HepG2 (cell line): ENCODE measurements at regions not wholly inside any gene's neighbourhood (a gene's known extent, or its start where the extent isn't known, plus 50 kb on each side); places are given as distances from the start of the nearest gene placed in this dataset.
A peak's percentile ranks its signal among the peaks of the same experiment; 100 is the strongest.

Experiments used
- BCL6 ChIP-seq: IDR thresholded peaks from 2 replicates; pipeline ENCODE4 v1.6.1; 2016; ENCODE audit warnings: missing genetic modification reagents, missing compliant biosample characterization
- FOSL2 ChIP-seq: sonication (generic); formaldehyde crosslinking; IDR thresholded peaks from 2 replicates; pipeline ENCODE4 v1.4.0; 2020; ENCODE audit warnings: missing genetic modification reagents
- GTF3A ChIP-seq: sonication (generic); formaldehyde crosslinking; conservative IDR thresholded peaks from 2 replicates; pipeline ENCODE4 v1.4.0; 2020; ENCODE audit warnings: mild to moderate bottlenecking, missing genetic modification reagents
- NKX3-1 ChIP-seq: sonication (generic); formaldehyde crosslinking; IDR thresholded peaks from 2 replicates; pipeline ENCODE4 v1.5.0; 2020; ENCODE audit warnings: missing genetic modification reagents
- ONECUT2 ChIP-seq: sonication (generic); formaldehyde crosslinking; IDR thresholded peaks from 2 replicates; pipeline ENCODE4 v1.4.0; 2020; ENCODE audit warnings: missing genetic modification reagents
- POLR2A ChIP-seq, 2 experiments: IDR thresholded peaks; 2 replicates each; pipeline ENCODE4 v1.6.1; 2011; ENCODE audit warnings: low read depth in 2 of 2, low read length in 2 of 2, mild to moderate bottlenecking in 1 of 2, moderate library complexity in 1 of 2; ENCODE audit not compliant: insufficient read depth in 1 of 2
- POLR2G ChIP-seq: fragments of 200-400 bp; formaldehyde crosslinking; IDR thresholded peaks from 2 replicates; pipeline ENCODE4 v1.6.1; 2018; ENCODE audit warnings: mild to moderate bottlenecking, low read depth, low read length, moderate library complexity
- RBFOX2 ChIP-seq: fragments of 200-400 bp; formaldehyde crosslinking; IDR thresholded peaks from 2 replicates; pipeline ENCODE4 v1.6.1; 2017; ENCODE audit warnings: low read depth, mild to moderate bottlenecking, low read length
- TCF7 ChIP-seq: sonication (generic); IDR thresholded peaks from 2 replicates; pipeline ENCODE4 v1.6.1; 2016; ENCODE audit warnings: antibody characterized with exemption, low read depth
- ZMAT3 ChIP-seq: sonication (generic); formaldehyde crosslinking; conservative IDR thresholded peaks from 2 replicates; pipeline ENCODE4 v1.7.0; 2021; ENCODE audit warnings: missing genetic modification reagents
- ZNF260 ChIP-seq: sonication (generic); formaldehyde crosslinking; IDR thresholded peaks from 2 replicates; pipeline ENCODE4 v1.4.0; 2020; ENCODE audit warnings: missing genetic modification reagents, low read depth, mild to moderate bottlenecking, borderline replicate concordance
- ZNF350 ChIP-seq: sonication (generic); formaldehyde crosslinking; IDR thresholded peaks from 2 replicates; pipeline ENCODE4 v1.4.0; 2020; ENCODE audit warnings: mild to moderate bottlenecking, low read depth, missing genetic modification reagents, borderline replicate concordance
- ZNF367 ChIP-seq: sonication (generic); formaldehyde crosslinking; IDR thresholded peaks from 2 replicates; pipeline ENCODE4 v1.4.0; 2020; ENCODE audit warnings: missing genetic modification reagents, borderline replicate concordance
- ZNF383 ChIP-seq: sonication (generic); formaldehyde crosslinking; IDR thresholded peaks from 2 replicates; pipeline ENCODE4 v1.4.0; 2020; ENCODE audit warnings: missing genetic modification reagents, mild to moderate bottlenecking, borderline replicate concordance
- ZNF563 ChIP-seq: sonication (generic); formaldehyde crosslinking; IDR thresholded peaks from 2 replicates; pipeline ENCODE4 v1.8.0; 2022; ENCODE audit warnings: mild to moderate bottlenecking, moderate library complexity, missing genetic modification reagents
- ZNF737 ChIP-seq: sonication (generic); formaldehyde crosslinking; IDR thresholded peaks from 2 replicates; pipeline ENCODE4 v1.5.0; 2020; ENCODE audit warnings: missing genetic modification reagents, mild to moderate bottlenecking, borderline replicate concordance
- ZNF766 ChIP-seq: sonication (generic); formaldehyde crosslinking; IDR thresholded peaks from 2 replicates; pipeline ENCODE4 v1.5.0; 2020; ENCODE audit warnings: missing genetic modification reagents, borderline replicate concordance
- ZNF839 ChIP-seq: sonication (generic); formaldehyde crosslinking; IDR thresholded peaks from 2 replicates; pipeline ENCODE4 v1.4.0; 2020; ENCODE audit warnings: missing genetic modification reagents, mild to moderate bottlenecking, borderline replicate concordance
- TF ChIP-seq, protein P1 (sequence below): sonication (generic); formaldehyde crosslinking; IDR thresholded peaks from 2 replicates; pipeline ENCODE4 v1.8.1; 2023; ENCODE audit warnings: mild to moderate bottlenecking, missing genetic modification reagents
- TF ChIP-seq, protein P2 (sequence below), 2 experiments: sonication (generic) in 1 of 2; formaldehyde crosslinking in 1 of 2; IDR thresholded peaks; 2 replicates each; pipeline versions ENCODE4 v1.4.0 to v1.6.1; 2018 to 2020; ENCODE audit warnings: missing genetic modification reagents in 2 of 2, borderline replicate concordance in 1 of 2, low read depth in 1 of 2, mild to moderate bottlenecking in 1 of 2, missing biosample characterization in 1 of 2
- TF ChIP-seq, protein P3 (sequence below): sonication (generic); formaldehyde crosslinking; IDR thresholded peaks from 2 replicates; pipeline ENCODE4 v1.4.0; 2020; ENCODE audit warnings: missing genetic modification reagents, borderline replicate concordance
- TF ChIP-seq, protein P4 (sequence below): sonication (generic); formaldehyde crosslinking; conservative IDR thresholded peaks from 2 replicates; pipeline ENCODE4 v1.8.0; 2022; ENCODE audit warnings: low read depth, missing genetic modification reagents

DNA sequence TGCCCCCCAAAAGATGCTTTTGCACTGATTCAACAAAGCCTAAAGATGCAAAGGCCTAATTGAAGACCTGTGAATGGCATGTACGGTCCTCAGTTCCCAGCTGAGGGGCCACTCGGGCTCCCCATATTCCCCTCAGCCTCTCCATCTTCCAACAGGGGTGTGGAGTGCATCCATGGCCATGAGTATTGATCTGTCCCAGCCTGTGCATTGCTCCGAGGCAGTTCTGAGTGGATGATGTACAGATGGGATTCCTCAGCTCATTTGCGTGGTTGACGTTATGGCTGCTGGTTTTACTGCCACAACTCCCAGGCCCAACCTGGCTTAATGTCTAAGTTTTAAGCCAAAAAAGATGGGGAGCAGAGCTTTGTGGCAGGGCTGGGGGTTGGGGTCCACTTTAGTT lies 162.7 kb upstream of the ZNF267 start (continued):
- 0 out of 2 replicates have a peak, but pooled peaks have one; percentile 12 for TF ChIP-seq ZNF350
- no peak for TF ChIP-seq ZMAT3 (CRISPR knock-in tag)
- no peak for TF ChIP-seq ZNF839
- TF ChIP-seq ZNF737 (CRISPR knock-in tag) = 0 out of 2 replicates have a peak, but pooled peaks have one; percentile 13
- TF ChIP-seq, protein P1, sequence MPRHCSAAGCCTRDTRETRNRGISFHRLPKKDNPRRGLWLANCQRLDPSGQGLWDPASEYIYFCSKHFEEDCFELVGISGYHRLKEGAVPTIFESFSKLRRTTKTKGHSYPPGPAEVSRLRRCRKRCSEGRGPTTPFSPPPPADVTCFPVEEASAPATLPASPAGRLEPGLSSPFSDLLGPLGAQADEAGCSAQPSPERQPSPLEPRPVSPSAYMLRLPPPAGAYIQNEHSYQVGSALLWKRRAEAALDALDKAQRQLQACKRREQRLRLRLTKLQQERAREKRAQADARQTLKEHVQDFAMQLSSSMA = 0 out of 2 replicates have a peak, but pooled peaks have one; percentile 2
- TF ChIP-seq TCF7 = no peak
- peak in 1 of 2 experiments; percentile 18; a peak in 2 of 4 replicates for TF ChIP-seq POLR2A (IDR thresholded peaks at IDR 0.05; ENCODE audit: insufficient read depth in 1 of 2, low read depth in 2 of 2, low read length in 2 of 2)
- TF ChIP-seq ZNF383 = no peak
- TF ChIP-seq BCL6 = no peak
- TF ChIP-seq GTF3A (CRISPR knock-in tag) = no peak
- TF ChIP-seq RBFOX2 = peak; percentile 42; the same call in 1 of the 2 replicates
- TF ChIP-seq ZNF260 (CRISPR knock-in tag) = no peak
- TF ChIP-seq ONECUT2 (CRISPR knock-in tag) = peak; percentile 62; the same call in 1 of the 2 replicates
- no peak for TF ChIP-seq FOSL2 (CRISPR knock-in tag)
- TF ChIP-seq ZNF766 = peak; percentile 59; the same call in 1 of the 2 replicates
- TF ChIP-seq, protein P2, sequence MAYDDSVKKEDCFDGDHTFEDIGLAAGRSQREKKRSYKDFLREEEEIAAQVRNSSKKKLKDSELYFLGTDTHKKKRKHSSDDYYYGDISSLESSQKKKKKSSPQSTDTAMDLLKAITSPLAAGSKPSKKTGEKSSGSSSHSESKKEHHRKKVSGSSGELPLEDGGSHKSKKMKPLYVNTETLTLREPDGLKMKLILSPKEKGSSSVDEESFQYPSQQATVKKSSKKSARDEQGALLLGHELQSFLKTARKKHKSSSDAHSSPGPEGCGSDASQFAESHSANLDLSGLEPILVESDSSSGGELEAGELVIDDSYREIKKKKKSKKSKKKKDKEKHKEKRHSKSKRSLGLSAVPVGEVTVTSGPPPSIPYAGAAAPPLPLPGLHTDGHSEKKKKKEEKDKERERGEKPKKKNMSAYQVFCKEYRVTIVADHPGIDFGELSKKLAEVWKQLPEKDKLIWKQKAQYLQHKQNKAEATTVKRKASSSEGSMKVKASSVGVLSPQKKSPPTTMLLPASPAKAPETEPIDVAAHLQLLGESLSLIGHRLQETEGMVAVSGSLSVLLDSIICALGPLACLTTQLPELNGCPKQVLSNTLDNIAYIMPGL (CRISPR knock-in tag; IDR thresholded peaks at IDR 0.05; ENCODE audit: borderline replicate concordance in 1 of 2, low read depth in 1 of 2) = no peak
- peak; percentile 51 for TF ChIP-seq POLR2G
- no peak for TF ChIP-seq NKX3-1
- TF ChIP-seq, protein P3, sequence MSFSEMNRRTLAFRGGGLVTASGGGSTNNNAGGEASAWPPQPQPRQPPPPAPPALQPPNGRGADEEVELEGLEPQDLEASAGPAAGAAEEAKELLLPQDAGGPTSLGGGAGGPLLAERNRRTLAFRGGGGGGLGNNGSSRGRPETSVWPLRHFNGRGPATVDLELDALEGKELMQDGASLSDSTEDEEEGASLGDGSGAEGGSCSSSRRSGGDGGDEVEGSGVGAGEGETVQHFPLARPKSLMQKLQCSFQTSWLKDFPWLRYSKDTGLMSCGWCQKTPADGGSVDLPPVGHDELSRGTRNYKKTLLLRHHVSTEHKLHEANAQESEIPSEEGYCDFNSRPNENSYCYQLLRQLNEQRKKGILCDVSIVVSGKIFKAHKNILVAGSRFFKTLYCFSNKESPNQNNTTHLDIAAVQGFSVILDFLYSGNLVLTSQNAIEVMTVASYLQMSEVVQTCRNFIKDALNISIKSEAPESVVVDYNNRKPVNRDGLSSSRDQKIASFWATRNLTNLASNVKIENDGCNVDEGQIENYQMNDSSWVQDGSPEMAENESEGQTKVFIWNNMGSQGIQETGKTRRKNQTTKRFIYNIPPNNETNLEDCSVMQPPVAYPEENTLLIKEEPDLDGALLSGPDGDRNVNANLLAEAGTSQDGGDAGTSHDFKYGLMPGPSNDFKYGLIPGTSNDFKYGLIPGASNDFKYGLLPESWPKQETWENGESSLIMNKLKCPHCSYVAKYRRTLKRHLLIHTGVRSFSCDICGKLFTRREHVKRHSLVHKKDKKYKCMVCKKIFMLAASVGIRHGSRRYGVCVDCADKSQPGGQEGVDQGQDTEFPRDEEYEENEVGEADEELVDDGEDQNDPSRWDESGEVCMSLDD (CRISPR knock-in tag) = peak; percentile 61; the same call in 1 of the 2 replicates
- TF ChIP-seq ZNF563 (CRISPR knock-in tag) = 0 out of 2 replicates have a peak, but pooled peaks have one; percentile 30
- TF ChIP-seq ZNF367 = no peak
- TF ChIP-seq, protein P4, sequence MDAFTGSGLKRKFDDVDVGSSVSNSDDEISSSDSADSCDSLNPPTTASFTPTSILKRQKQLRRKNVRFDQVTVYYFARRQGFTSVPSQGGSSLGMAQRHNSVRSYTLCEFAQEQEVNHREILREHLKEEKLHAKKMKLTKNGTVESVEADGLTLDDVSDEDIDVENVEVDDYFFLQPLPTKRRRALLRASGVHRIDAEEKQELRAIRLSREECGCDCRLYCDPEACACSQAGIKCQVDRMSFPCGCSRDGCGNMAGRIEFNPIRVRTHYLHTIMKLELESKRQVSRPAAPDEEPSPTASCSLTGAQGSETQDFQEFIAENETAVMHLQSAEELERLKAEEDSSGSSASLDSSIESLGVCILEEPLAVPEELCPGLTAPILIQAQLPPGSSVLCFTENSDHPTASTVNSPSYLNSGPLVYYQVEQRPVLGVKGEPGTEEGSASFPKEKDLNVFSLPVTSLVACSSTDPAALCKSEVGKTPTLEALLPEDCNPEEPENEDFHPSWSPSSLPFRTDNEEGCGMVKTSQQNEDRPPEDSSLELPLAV = 0 out of 2 replicates have a peak, but pooled peaks have one; percentile 29
